BLaER1 (cell line): ENCODE measurements at regions not wholly inside any gene's neighbourhood (a gene's known extent, or its start where the extent isn't known, plus 50 kb on each side); places are given as distances from the start of the nearest gene placed in this dataset.

Source experiments
- H3K27ac ChIP-seq: shearing (Covaris generic); formaldehyde crosslinking; 2 replicates; pipeline ENCODE4 v1.8.1; 2022
- H3K27me3 ChIP-seq: shearing (Covaris generic); formaldehyde crosslinking; 2 replicates; pipeline ENCODE4 v1.8.1; 2022
- H3K36me3 ChIP-seq: shearing (Covaris generic); formaldehyde crosslinking; 2 replicates; pipeline ENCODE4 v1.8.1; 2022
- H3K4me1 ChIP-seq: shearing (Covaris generic); formaldehyde crosslinking; 2 replicates; pipeline ENCODE4 v1.8.1; 2022
- H3K4me2 ChIP-seq: shearing (Covaris generic); formaldehyde crosslinking; 2 replicates; pipeline ENCODE4 v1.8.1; 2022
- H3K4me3 ChIP-seq: shearing (Covaris generic); formaldehyde crosslinking; 2 replicates; pipeline ENCODE4 v1.8.1; 2022
- H3K9ac ChIP-seq: shearing (Covaris generic); formaldehyde crosslinking; 2 replicates; pipeline ENCODE4 v1.8.1; 2022
- H3K9me3 ChIP-seq: shearing (Covaris generic); formaldehyde crosslinking; 2 replicates; pipeline ENCODE4 v1.8.1; 2022
- H4K20me1 ChIP-seq: shearing (Covaris generic); formaldehyde crosslinking; 2 replicates; pipeline ENCODE4 v1.8.1; 2022
- Cebpa-rat ChIP-seq: shearing (Covaris generic); IDR thresholded peaks from 2 replicates; pipeline ENCODE4 v1.8.1; 2022

- H3K27me3 ChIP-seq: no peaks in the 10 kb centered on the region
- no peaks in the 10 kb centered on the region for H3K36me3 ChIP-seq
- H3K27ac ChIP-seq: no peak overlapping the region
- no peaks in the 10 kb centered on the region for H3K4me1 ChIP-seq
- peaks cover 4% of the 10 kb centered on the region; the same call in 1 of the 2 replicates for H3K9me3 ChIP-seq
- no peak for TF ChIP-seq Cebpa-rat
- H4K20me1 ChIP-seq: no peaks in the 10 kb centered on the region
- H3K4me3 ChIP-seq: no peak overlapping the region
- H3K9ac ChIP-seq: no peak overlapping the region
- H3K4me2 ChIP-seq: no peak overlapping the region
Measured at GRCh38 chr1:164902491-164902890, 343.5 kb downstream of the PBX1 start.
